Skeletal muscle cell (primary cell): ENCODE measurements at regions not wholly inside any gene's neighbourhood (a gene's known extent, or its start where the extent isn't known, plus 50 kb on each side); places are given as distances from the start of the nearest gene placed in this dataset.
"Not testable (repeated sequence)": the region's sequence is repeated elsewhere in the genome, so short reads cannot be mapped to it uniquely, and the experiment has no call there.

ENCODE experiments used
- DNase-seq: peaks from one replicate; pipeline ENCODE4 v3.0.0-alpha.2; 2010; ENCODE audit warnings: low read depth
- H3K4me3 ChIP-seq: 2 replicates; pipeline ENCODE4 v1.5.1; 2011; ENCODE audit warnings: low read depth, mild to moderate bottlenecking, control low read depth, low read length, moderate library complexity

- no peak for DNase-seq
These were observed 571.6 kb downstream of the MATN1 start for GRCh38 chr1:30151826-30152225.

GRCh38 chr1:30151119-30151518 lies 572.3 kb downstream of the MATN1 start:
- no peak overlapping the region for H3K4me3 ChIP-seq
- no peak for DNase-seq

More at GRCh38 chr1:30151826-30152225, 571.6 kb downstream of the MATN1 start:
- no peak overlapping the region for H3K4me3 ChIP-seq

GRCh38 chr1:30149226-30149625 lies 574.2 kb downstream of the MATN1 start:
- no peak for DNase-seq
- H3K4me3 ChIP-seq, result no peak overlapping the region

GRCh38 chr1:30148676-30149075 lies 574.7 kb downstream of the MATN1 start:
- DNase-seq, result no peak
- H3K4me3 ChIP-seq, result no peak overlapping the region

- H3K4me3 ChIP-seq, result no peak overlapping the region
- DNase-seq, result no peak
These were observed 576.2 kb downstream of the MATN1 start for GRCh38 chr1:30147188-30147587.

GRCh38 chr1:30146448-30146847 lies 576.9 kb downstream of the MATN1 start:
- no peak overlapping the region for H3K4me3 ChIP-seq
- DNase-seq, result no peak

- DNase-seq, result no peak
- H3K4me3 ChIP-seq, result no peak overlapping the region
These were observed 577.6 kb downstream of the MATN1 start for GRCh38 chr1:30145723-30146303.

- DNase-seq, result no peak
- H3K4me3 ChIP-seq, result no peak overlapping the region
These were observed 578.6 kb downstream of the MATN1 start for GRCh38 chr1:30144831-30145230.

- H3K4me3 ChIP-seq, result no peak overlapping the region
- DNase-seq, result no peak
These were observed 579.9 kb downstream of the MATN1 start for GRCh38 chr1:30143517-30143916.

- H3K4me3 ChIP-seq, result no peak overlapping the region
- DNase-seq, result no peak
These were observed 582.8 kb downstream of the MATN1 start for GRCh38 chr1:30140566-30140965.

- H3K4me3 ChIP-seq, result no peak overlapping the region
- DNase-seq, result no peak
These were observed 584.5 kb downstream of the MATN1 start for GRCh38 chr1:30138891-30139290.

- H3K4me3 ChIP-seq, result no peak overlapping the region
- no peak for DNase-seq
These were observed 586.4 kb downstream of the MATN1 start for GRCh38 chr1:30137001-30137400.

- H3K4me3 ChIP-seq, result no peak overlapping the region
- DNase-seq, result no peak
These were observed 587.7 kb downstream of the MATN1 start for GRCh38 chr1:30135698-30136097.

GRCh38 chr1:30134466-30135217 lies 588.7 kb downstream of the MATN1 start:
- no peak overlapping the region for H3K4me3 ChIP-seq
- no peak for DNase-seq

- DNase-seq, result no peak
- no peak overlapping the region for H3K4me3 ChIP-seq
These were observed 589.9 kb downstream of the MATN1 start for GRCh38 chr1:30133414-30134055.

- DNase-seq, result no peak
These were observed 590.6 kb downstream of the MATN1 start for GRCh38 chr1:30132602-30133286.

GRCh38 chr1:30130566-30130965 lies 592.8 kb downstream of the MATN1 start:
- not testable (repeated sequence) for DNase-seq, H3K4me3 ChIP-seq

More at GRCh38 chr1:30132602-30133286, 590.6 kb downstream of the MATN1 start:
- H3K4me3 ChIP-seq, result no peak overlapping the region

- H3K4me3 ChIP-seq, result no peak overlapping the region
- no peak for DNase-seq
These were observed 593.3 kb downstream of the MATN1 start for GRCh38 chr1:30130099-30130498.

- H3K4me3 ChIP-seq, result no peak overlapping the region
- no peak for DNase-seq
These were observed 593.8 kb downstream of the MATN1 start for GRCh38 chr1:30129421-30130055.

GRCh38 chr1:30129001-30129408 lies 594.4 kb downstream of the MATN1 start:
- no peak overlapping the region for H3K4me3 ChIP-seq

More at GRCh38 chr1:30129001-30129408, 594.4 kb downstream of the MATN1 start:
- DNase-seq, result no peak
